ENCODE measurements at regions not wholly inside any gene's neighbourhood (a gene's known extent, or its start where the extent isn't known, plus 50 kb on each side); places are given as distances from the start of the nearest gene placed in this dataset.

GRCh38 chr10:57818522-57818921 is 449.2 kb downstream of the IPMK start:
- SMC1A ChIA-PET (ENCODE audit: uncharacterized antibody, unreplicated experiment) = no interaction called here
- H3K4me3 ChIP-seq = no peak overlapping the region
- RAD21 ChIA-PET (ENCODE audit: unreplicated experiment) = no interaction called here
- CTCF ChIA-PET = no interaction called here
- FAIRE-seq = no peak
- H3K9ac ChIP-seq (ENCODE audit: control insufficient read depth, insufficient read depth, low read length) = no peak overlapping the region
- H3K27ac ChIP-seq (ENCODE audit: control insufficient read depth, insufficient read depth) = no peak overlapping the region
- in situ Hi-C loops (cut with MboI) = no loop called here
- no peaks in the 10 kb centered on the region for H3K79me2 ChIP-seq (ENCODE audit: control insufficient read depth, insufficient read depth, low read length)
- intact Hi-C loops (cut with micrococcal nuclease; ENCODE audit: unreplicated experiment) = no loop called here
- H3K9me3 ChIP-seq (replicated peaks; ENCODE audit: control insufficient read depth, insufficient read depth, low read length) = no peaks in the 10 kb centered on the region
- H3K27me3 ChIP-seq (replicated peaks in 1 of 2; ENCODE audit: control insufficient read depth in 2 of 2, insufficient read depth in 2 of 2, low read length in 1 of 2) = no peaks in the 10 kb centered on the region
- H2AFZ ChIP-seq (ENCODE audit: control insufficient read depth, low read depth, low read length) = no peak overlapping the region
- H3K36me3 ChIP-seq (ENCODE audit: control insufficient read depth in 2 of 2, insufficient read depth in 2 of 2, low read length in 1 of 2) = no peaks in the 10 kb centered on the region
- no peak overlapping the region for H3K4me2 ChIP-seq (ENCODE audit: control insufficient read depth, insufficient read depth)
- POLR2A ChIA-PET = no interaction called here
- no TSS peak for BruUV-seq (replicated peaks)
- DNase-seq (ENCODE audit: low read depth, low spot score) = no peak
- 0% methylated on average over 1 of the region's 1 CpG for WGBS (ENCODE audit: insufficient coverage, insufficient replicate concordance, low lambda C conversion rate, missing lambda C conversion rate)
- H4K20me1 ChIP-seq (ENCODE audit: control insufficient read depth, insufficient read depth) = no peaks in the 10 kb centered on the region
- TF ChIP-seq SIX5 (IDR thresholded peaks at IDR 0.05; ENCODE audit: low read depth, low read length, severe bottlenecking) (no peak), STAT3 (IDR thresholded peaks at IDR 0.05; ENCODE audit: low read depth, low read length) (no peak), ZBTB40 (IDR thresholded peaks at IDR 0.05; ENCODE audit: borderline replicate concordance) (no peak), TCF7 (IDR thresholded peaks at IDR 0.05; ENCODE audit: borderline replicate concordance) (no peak), PRDM15 (CRISPR knock-in tag; IDR thresholded peaks at IDR 0.05) (no peak), KDM1A (IDR thresholded peaks at IDR 0.05; ENCODE audit: borderline replicate concordance) (no peak)
- no peak for ATAC-seq
- H3K4me1 ChIP-seq (ENCODE audit: control insufficient read depth, insufficient read depth, low read length) = no peaks in the 10 kb centered on the region

Measured in GM12878 (cell line).